Ovary (tissue), 7 donors: ENCODE measurements at regions not wholly inside any gene's neighbourhood (a gene's known extent, or its start where the extent isn't known, plus 50 kb on each side); places are given as distances from the start of the nearest gene placed in this dataset.

Experiments
- DNase-seq, 5 donors: peaks; one replicate each; pipeline ENCODE4 v3.0.0-alpha.2; 2019 to 2020
- H3K27ac ChIP-seq, 2 donors: fragments of 200-600 bp; one replicate each; pipeline versions ENCODE4 v1.5.1 to v1.8.0; 2019 to 2022
- H3K27me3 ChIP-seq: fragments of 200-600 bp; one replicate; pipeline ENCODE4 v1.8.0; 2022
- H3K36me3 ChIP-seq: fragments of 200-600 bp; sonication (generic); one replicate; pipeline ENCODE4 v1.5.1; 2019
- H3K4me1 ChIP-seq: one replicate; pipeline ENCODE4 v1.8.1; 2013; ENCODE audit warnings: mild to moderate bottlenecking, moderate library complexity; ENCODE audit not compliant: insufficient read depth
- H3K4me3 ChIP-seq: fragments of 200-600 bp; sonication (generic); one replicate; pipeline ENCODE4 v1.5.1; 2017
- H3K9me3 ChIP-seq, 2 donors: fragments of 200-600 bp in 1 of 2; sonication (generic) in 1 of 2; one replicate each; pipeline versions ENCODE4 v1.5.1 to v1.8.1; 2013 to 2019; ENCODE audit warnings: mild to moderate bottlenecking in 1 of 2, moderate library complexity in 1 of 2
- EP300 ChIP-seq: sonication (generic); formaldehyde crosslinking; IDR thresholded peaks from one replicate; pipeline ENCODE4 v1.6.1; 2017; ENCODE audit warnings: antibody characterized with exemption
- POLR2A ChIP-seq: fragments of 450-650 bp; IDR thresholded peaks from one replicate; pipeline ENCODE4 v1.6.1; 2017; ENCODE audit warnings: antibody characterized with exemption, mild to moderate bottlenecking, moderate library complexity
- WGBS, 3 donors: extraction: QIAGEN DNeasy Blood & Tissue Kit in 1 of 3; methylation state at CpG; one replicate each; pipeline versions ENCODE4 v1.1.5 to v1.1.7; 2013 to 2017; 5-methylcytosine and 5-hydroxymethylcytosine counted together
- intact Hi-C, 4 donors: fragments of 100-400 bp; cut with DNase I; formaldehyde crosslinking; loops; one replicate each; pipeline versions ENCODE4 v1.11.0 to v1.15.1; 2022 to 2023
- TF ChIP-seq, protein P1 (sequence below), 3 donors: fragments of 450-650 bp in 2 of 3; fragments of 200-600 bp in 1 of 3; IDR thresholded peaks; one replicate each; pipeline versions ENCODE4 v1.5.1 to v1.8.0; 2016 to 2022; ENCODE audit warnings: antibody characterized with exemption in 3 of 3, mild to moderate bottlenecking in 1 of 3
- donor health status: DM: no; HTN: no; CAD: no; lungs with moderate emphysema.
- donor health status: DM: no; HTN: no; CAD: no.
- donor health status: Bipolar disorder and iron deficiency.
- donor health status: DM: no; HTN: no; CAD: no.
- donor health status: DM: yes; HTN: yes; CAD: no.

DNA sequence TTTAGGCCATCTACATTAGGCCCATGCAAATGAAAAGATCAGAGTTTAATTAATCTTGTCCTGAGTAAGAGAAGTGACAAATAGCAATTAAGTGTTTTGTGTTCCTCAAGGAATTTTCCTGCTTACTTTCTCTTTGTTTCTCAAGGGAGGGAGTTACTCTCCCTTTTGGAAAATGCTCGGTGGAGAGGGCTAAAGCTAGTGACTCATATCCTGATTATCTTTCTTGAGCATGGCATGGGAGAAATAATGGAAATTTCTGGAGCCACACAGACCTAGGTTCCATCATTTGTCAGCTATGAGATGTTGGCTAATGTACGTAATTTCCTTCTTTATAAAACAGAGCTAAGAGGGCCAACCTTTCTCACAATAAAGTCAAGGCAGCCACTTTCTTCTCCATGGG lies 177.1 kb downstream of the ETAA1 start:
- H3K4me3 ChIP-seq, result no peak overlapping the region
- TF ChIP-seq POLR2A (no peak), EP300 (no peak)
- TF ChIP-seq, protein P1, sequence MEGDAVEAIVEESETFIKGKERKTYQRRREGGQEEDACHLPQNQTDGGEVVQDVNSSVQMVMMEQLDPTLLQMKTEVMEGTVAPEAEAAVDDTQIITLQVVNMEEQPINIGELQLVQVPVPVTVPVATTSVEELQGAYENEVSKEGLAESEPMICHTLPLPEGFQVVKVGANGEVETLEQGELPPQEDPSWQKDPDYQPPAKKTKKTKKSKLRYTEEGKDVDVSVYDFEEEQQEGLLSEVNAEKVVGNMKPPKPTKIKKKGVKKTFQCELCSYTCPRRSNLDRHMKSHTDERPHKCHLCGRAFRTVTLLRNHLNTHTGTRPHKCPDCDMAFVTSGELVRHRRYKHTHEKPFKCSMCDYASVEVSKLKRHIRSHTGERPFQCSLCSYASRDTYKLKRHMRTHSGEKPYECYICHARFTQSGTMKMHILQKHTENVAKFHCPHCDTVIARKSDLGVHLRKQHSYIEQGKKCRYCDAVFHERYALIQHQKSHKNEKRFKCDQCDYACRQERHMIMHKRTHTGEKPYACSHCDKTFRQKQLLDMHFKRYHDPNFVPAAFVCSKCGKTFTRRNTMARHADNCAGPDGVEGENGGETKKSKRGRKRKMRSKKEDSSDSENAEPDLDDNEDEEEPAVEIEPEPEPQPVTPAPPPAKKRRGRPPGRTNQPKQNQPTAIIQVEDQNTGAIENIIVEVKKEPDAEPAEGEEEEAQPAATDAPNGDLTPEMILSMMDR (IDR thresholded peaks at IDR 0.05), result no peak
- no peaks in the 10 kb centered on the region for H3K36me3 ChIP-seq
- no peak overlapping the region for H3K27ac ChIP-seq
- intact Hi-C loops, result no loop called here
- H3K27me3 ChIP-seq, result no peaks in the 10 kb centered on the region
- H3K9me3 ChIP-seq, result no peaks in the 10 kb centered on the region
- 54 to 61% (median 59%) methylated on average over 2 of the region's 2 CpGs for WGBS, 3 donors
- no peaks in the 10 kb centered on the region for H3K4me1 ChIP-seq
- DNase-seq, result no peak

DNA sequence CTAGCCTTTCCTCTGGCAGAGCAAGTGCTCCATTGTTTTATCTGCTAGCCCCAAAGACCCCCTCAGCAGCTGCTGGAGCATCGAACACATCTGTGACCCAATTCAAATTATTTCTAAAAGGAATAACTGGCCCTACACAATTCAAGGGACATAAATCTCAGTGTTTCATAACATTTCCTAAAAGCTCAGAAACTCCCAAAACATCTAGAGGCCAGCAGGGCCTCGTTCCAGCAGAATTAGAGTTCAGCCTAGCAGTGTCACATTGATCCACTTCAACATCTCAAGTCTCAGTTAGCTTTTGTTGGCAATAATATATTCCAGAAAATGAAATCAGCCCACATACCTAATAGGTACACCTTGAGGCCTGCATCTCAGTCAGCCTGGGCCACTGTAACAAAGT lies 179.1 kb downstream of the ETAA1 start:
- Histone ChIP-seq H3K36me3 (no peaks in the 10 kb centered on the region), H3K27me3 (no peaks in the 10 kb centered on the region), H3K4me3 (no peak overlapping the region), H3K9me3 (no peaks in the 10 kb centered on the region), H3K4me1 (no peaks in the 10 kb centered on the region), H3K27ac (no peak overlapping the region)
- no peak for DNase-seq
- no peak for TF ChIP-seq EP300
- TF ChIP-seq, protein P1 (IDR thresholded peaks at IDR 0.05), result no peak
- no peak for TF ChIP-seq POLR2A
- 23 to 25% (median 24%) methylated on average over 2 of the region's 2 CpGs for WGBS, 3 donors
- intact Hi-C loops, result no loop called here

DNA sequence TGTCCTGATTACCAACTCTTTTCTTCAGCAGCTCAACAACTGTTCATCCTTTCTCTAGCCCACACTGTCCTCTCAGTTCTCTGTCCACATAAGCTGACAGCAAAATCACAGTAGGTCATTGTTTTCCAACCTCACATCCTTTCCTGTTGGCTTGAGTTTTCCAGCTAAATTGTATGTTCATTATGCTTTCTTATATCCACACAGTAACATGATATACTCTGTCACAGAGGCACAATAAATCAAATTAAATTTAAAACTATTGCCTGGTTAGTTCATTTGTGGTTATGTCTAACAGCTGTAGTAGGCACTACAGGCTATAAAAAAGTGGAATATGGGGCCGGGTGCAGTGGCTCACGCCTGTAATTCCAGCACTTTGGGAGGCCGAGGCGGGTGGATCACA lies 179.9 kb downstream of the ETAA1 start:
- no peaks in the 10 kb centered on the region for H3K4me1 ChIP-seq
- no peak overlapping the region for H3K27ac ChIP-seq
- TF ChIP-seq EP300 (no peak), POLR2A (no peak)
- TF ChIP-seq, protein P1 (IDR thresholded peaks at IDR 0.05), result no peak
- H3K9me3 ChIP-seq, result no peaks in the 10 kb centered on the region
- 88 to 95% (median 93%) methylated on average over 4 of the region's 4 CpGs for WGBS, 3 donors
- no peaks in the 10 kb centered on the region for H3K27me3 ChIP-seq
- no peaks in the 10 kb centered on the region for H3K36me3 ChIP-seq
- intact Hi-C loops, result no loop called here
- DNase-seq, result no peak
- no peak overlapping the region for H3K4me3 ChIP-seq

DNA sequence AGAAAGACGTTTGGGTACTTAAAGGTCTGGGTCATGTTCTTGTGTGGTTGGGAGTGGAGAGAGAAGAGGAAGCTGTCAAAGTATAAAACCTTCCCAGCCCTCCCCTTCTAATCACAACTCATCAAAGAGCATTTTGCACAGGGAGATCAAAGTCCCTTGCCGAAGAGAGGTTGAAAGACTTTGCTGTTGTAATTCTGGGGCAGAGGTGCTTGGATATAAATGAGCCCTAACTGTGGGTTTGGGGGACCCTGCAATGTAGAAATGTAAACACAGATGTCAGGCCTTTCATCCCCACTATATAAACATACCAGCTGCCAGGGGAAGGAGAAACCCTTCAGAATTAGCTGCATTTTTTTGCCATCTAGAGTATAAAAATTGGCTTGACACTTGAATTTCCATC lies 182.1 kb downstream of the ETAA1 start:
- Histone ChIP-seq H3K4me3 (no peak overlapping the region), H3K4me1 (no peaks in the 10 kb centered on the region), H3K27ac (no peak overlapping the region), H3K27me3 (no peaks in the 10 kb centered on the region), H3K9me3 (peaks cover 0 to 3% of the 10 kb centered on the region in 2 donors), H3K36me3 (no peaks in the 10 kb centered on the region)
- TF ChIP-seq, protein P1 (IDR thresholded peaks at IDR 0.05), result no peak
- TF ChIP-seq POLR2A, result no peak
- TF ChIP-seq EP300, result no peak
- intact Hi-C loops, result no loop called here
- WGBS, 3 donors, result 25 to 37% (median 34%) methylated on average over 2 of the region's 2 CpGs
- DNase-seq, result no peak

DNA sequence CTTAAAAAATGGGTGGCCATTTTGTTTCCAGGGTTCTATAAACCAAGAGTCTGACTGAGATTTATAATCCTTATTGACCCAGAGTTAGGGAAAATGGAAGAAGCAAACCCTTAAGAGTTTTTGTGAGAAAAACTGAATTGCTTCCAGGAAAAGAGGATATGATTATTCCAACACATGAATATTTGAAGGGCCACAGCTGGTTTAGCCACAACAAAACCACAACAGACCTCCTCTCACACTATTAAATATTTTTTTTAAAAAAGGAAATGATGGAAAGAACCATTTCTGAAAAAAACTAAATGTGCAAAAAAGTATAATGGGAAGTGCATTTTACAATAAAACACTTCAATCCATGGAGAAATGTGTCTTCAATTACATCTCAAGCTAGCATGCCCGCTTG lies 182.7 kb downstream of the ETAA1 start:
- intact Hi-C loops, result no loop called here
- TF ChIP-seq, protein P1 (IDR thresholded peaks at IDR 0.05), result no peak
- TF ChIP-seq EP300, result no peak
- no peak for TF ChIP-seq POLR2A

More for the DNA sequence above, 182.7 kb downstream of the ETAA1 start:
- H3K4me1 ChIP-seq, result no peaks in the 10 kb centered on the region
- DNase-seq, result no peak
- no peak overlapping the region for H3K27ac ChIP-seq
- peaks cover 0 to 3% of the 10 kb centered on the region in 2 donors for H3K9me3 ChIP-seq
- no peak overlapping the region for H3K4me3 ChIP-seq
- WGBS, 3 donors, result 56 to 96% (median 63%) methylated on average over 1 of the region's 1 CpG
- no peaks in the 10 kb centered on the region for H3K27me3 ChIP-seq
- no peaks in the 10 kb centered on the region for H3K36me3 ChIP-seq
